Fibroblast of mammary gland (primary cell): ENCODE measurements at regions not wholly inside any gene's neighbourhood (a gene's known extent, or its start where the extent isn't known, plus 50 kb on each side); places are given as distances from the start of the nearest gene placed in this dataset.

Experiments
- DNase-seq: peaks from one replicate; pipeline ENCODE4 v3.0.0-alpha.2; 2010; ENCODE audit warnings: low read depth
- H3K4me3 ChIP-seq: 2 replicates; pipeline ENCODE4 v1.5.1; 2011; ENCODE audit warnings: low read depth, mild to moderate bottlenecking, low read length, moderate library complexity; ENCODE audit not compliant: control insufficient read depth
- CTCF ChIP-seq: conservative IDR thresholded peaks from 2 replicates; pipeline ENCODE4 v1.5.1; 2011; ENCODE audit warnings: low read depth, low read length, inconsistent platforms; ENCODE audit not compliant: control insufficient read depth, insufficient read depth

- no peak for DNase-seq
- TF ChIP-seq CTCF: no peak
- H3K4me3 ChIP-seq: no peak overlapping the region
These were observed 127.3 kb upstream of the SLC38A2 start for GRCh38 chr12:46499901-46500300.

- no peak for DNase-seq
- no peak for TF ChIP-seq CTCF
- H3K4me3 ChIP-seq: no peak overlapping the region
These were observed 126.7 kb upstream of the SLC38A2 start for GRCh38 chr12:46499226-46499625.

GRCh38 chr12:46497739-46498138 is 125.2 kb upstream of the SLC38A2 start:
- TF ChIP-seq CTCF: no peak
- no peak for DNase-seq
- H3K4me3 ChIP-seq: no peak overlapping the region

GRCh38 chr12:46494424-46494823 is 121.9 kb upstream of the SLC38A2 start:
- TF ChIP-seq CTCF: no peak
- H3K4me3 ChIP-seq: no peak overlapping the region
- DNase-seq: peak; percentile 33

- no peak for TF ChIP-seq CTCF
- H3K4me3 ChIP-seq: no peak overlapping the region
- no peak for DNase-seq
These were observed 121.2 kb upstream of the SLC38A2 start for GRCh38 chr12:46493834-46494181.

GRCh38 chr12:46493150-46493833 is 120.7 kb upstream of the SLC38A2 start:
- TF ChIP-seq CTCF: no peak
- no peak overlapping the region for H3K4me3 ChIP-seq
- DNase-seq: no peak

GRCh38 chr12:46492471-46493085 is 120.0 kb upstream of the SLC38A2 start:
- H3K4me3 ChIP-seq: no peak overlapping the region
- DNase-seq: peak; percentile 94
- no peak for TF ChIP-seq CTCF
